ENCODE measurements at regions not wholly inside any gene's neighbourhood (a gene's known extent, or its start where the extent isn't known, plus 50 kb on each side); places are given as distances from the start of the nearest gene placed in this dataset.

DNA sequence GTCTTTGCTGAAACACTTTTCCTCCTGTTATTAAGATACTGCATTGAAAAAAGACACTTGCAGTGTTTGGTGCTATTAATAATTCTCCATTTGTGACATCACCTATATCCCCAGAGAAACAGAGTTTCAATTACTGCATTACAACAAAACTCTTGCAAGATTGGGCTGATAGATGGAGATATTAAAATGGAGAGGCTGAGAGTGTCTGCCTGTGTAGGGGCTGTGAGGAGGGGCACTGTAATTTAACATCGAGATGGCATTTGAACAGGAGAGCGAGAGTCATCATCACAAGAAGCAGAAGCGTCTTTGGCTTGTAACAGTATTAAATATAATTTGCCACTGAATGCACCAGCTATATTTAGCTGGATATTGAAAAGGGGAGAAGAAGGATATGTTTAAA is 316.5 kb downstream of the CDH26 start:
- POLR2A ChIA-PET = no interaction called here
- H3K4me1 ChIP-seq (ENCODE audit: control insufficient read depth, insufficient read depth, low read length) = 0 out of 2 replicates have a peak, but pooled peaks cover 3% of the 10 kb centered on the region
- H3K9me3 ChIP-seq (ENCODE audit: control insufficient read depth, insufficient read depth, low read depth, low read length) = no peaks in the 10 kb centered on the region
- no peak overlapping the region for H3K4me3 ChIP-seq (ENCODE audit: low read depth, low read length)
- CTCF ChIA-PET = interaction anchor here (0.8 to 0.9 kb wide), 2 partner anchors 11 to 12 kb away, joined by 3 to 5 read pairs; no protein-coding TSS in a partner anchor
- TF ChIP-seq ZNF23 (tag by site-specific recombination; IDR thresholded peaks at IDR 0.05; ENCODE audit: borderline replicate concordance) = no peak
- no peak for TF ChIP-seq ZNF155 (tag by site-specific recombination; IDR thresholded peaks at IDR 0.05)
- TF ChIP-seq ZNF707 (tag by site-specific recombination; IDR thresholded peaks at IDR 0.05) = no peak
- TF ChIP-seq ZNF140 (tag by site-specific recombination; IDR thresholded peaks at IDR 0.05) = no peak
- TF ChIP-seq ZNF785 (tag by site-specific recombination; IDR thresholded peaks at IDR 0.05) = no peak
- TF ChIP-seq ZBTB21 (tag by site-specific recombination; IDR thresholded peaks at IDR 0.05) = no peak
- TF ChIP-seq, protein P1, sequence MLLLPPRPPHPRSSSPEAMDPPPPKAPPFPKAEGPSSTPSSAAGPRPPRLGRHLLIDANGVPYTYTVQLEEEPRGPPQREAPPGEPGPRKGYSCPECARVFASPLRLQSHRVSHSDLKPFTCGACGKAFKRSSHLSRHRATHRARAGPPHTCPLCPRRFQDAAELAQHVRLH (tag by site-specific recombination; IDR thresholded peaks at IDR 0.05) = no peak
- H3K27ac ChIP-seq (ENCODE audit: extremely low read depth, low read depth, low read length) = no peak overlapping the region
- H3K36me3 ChIP-seq (ENCODE audit: control insufficient read depth in 2 of 2, insufficient read depth in 1 of 2, low read length in 2 of 2) = no peaks in the 10 kb centered on the region

DNA sequence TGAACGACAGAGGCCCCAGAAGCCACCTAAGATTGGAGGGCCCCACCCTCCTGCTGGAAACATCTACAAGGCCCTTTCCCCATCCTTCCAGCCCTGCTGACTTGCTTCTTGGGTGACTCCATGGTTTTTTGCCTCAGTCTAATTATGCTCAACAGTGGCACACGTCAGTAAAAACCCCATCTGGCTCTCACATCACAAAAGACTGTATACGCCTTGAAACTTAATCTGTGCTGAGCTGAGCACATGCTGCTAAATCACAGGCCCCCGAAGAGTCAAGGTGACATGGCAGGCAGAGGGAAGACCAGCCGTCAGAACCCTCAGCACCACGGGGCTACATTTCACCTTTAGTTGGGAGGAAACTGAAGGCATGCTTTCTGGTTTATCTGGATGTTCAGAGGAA is 323.1 kb downstream of the CDH26 start:
- no peaks in the 10 kb centered on the region; the same call in 1 of the 2 replicates for H3K9me3 ChIP-seq (ENCODE audit: control insufficient read depth, insufficient read depth, low read depth, low read length)
- POLR2A ChIA-PET = no interaction called here
- TF ChIP-seq, protein P2, sequence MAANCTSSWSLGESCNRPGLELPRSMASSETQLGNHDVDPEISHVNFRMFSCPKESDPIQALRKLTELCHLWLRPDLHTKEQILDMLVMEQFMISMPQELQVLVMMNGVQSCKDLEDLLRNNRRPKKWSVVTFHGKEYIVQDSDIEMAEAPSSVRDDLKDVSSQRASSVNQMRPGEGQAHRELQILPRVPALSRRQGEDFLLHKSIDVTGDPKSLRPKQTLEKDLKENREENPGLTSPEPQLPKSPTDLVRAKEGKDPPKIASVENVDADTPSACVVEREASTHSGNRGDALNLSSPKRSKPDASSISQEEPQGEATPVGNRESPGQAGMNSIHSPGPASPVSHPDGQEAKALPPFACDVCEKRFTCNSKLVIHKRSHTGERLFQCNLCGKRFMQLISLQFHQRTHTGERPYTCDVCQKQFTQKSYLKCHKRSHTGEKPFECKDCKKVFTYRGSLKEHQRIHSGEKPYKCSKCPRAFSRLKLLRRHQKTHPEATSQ (tag by site-specific recombination; IDR thresholded peaks at IDR 0.05) = no peak
- TF ChIP-seq ZNF202 (tag by site-specific recombination; IDR thresholded peaks at IDR 0.05; ENCODE audit: borderline replicate concordance) (no peak), ZNF169 (tag by site-specific recombination; IDR thresholded peaks at IDR 0.05) (no peak), RBAK (tag by site-specific recombination; IDR thresholded peaks at IDR 0.05) (no peak), ZNF19 (tag by site-specific recombination; IDR thresholded peaks at IDR 0.05; ENCODE audit: low read depth) (no peak), ZBTB20 (tag by site-specific recombination; IDR thresholded peaks at IDR 0.05) (no peak), ZNF416 (tag by site-specific recombination; IDR thresholded peaks at IDR 0.05) (no peak), ZNF426 (tag by site-specific recombination; IDR thresholded peaks at IDR 0.05) (no peak), ZNF529 (tag by site-specific recombination; IDR thresholded peaks at IDR 0.05; ENCODE audit: insufficient replicate concordance) (no peak), YY1 (tag by site-specific recombination; IDR thresholded peaks at IDR 0.05) (no peak)
- TF ChIP-seq, protein P3, sequence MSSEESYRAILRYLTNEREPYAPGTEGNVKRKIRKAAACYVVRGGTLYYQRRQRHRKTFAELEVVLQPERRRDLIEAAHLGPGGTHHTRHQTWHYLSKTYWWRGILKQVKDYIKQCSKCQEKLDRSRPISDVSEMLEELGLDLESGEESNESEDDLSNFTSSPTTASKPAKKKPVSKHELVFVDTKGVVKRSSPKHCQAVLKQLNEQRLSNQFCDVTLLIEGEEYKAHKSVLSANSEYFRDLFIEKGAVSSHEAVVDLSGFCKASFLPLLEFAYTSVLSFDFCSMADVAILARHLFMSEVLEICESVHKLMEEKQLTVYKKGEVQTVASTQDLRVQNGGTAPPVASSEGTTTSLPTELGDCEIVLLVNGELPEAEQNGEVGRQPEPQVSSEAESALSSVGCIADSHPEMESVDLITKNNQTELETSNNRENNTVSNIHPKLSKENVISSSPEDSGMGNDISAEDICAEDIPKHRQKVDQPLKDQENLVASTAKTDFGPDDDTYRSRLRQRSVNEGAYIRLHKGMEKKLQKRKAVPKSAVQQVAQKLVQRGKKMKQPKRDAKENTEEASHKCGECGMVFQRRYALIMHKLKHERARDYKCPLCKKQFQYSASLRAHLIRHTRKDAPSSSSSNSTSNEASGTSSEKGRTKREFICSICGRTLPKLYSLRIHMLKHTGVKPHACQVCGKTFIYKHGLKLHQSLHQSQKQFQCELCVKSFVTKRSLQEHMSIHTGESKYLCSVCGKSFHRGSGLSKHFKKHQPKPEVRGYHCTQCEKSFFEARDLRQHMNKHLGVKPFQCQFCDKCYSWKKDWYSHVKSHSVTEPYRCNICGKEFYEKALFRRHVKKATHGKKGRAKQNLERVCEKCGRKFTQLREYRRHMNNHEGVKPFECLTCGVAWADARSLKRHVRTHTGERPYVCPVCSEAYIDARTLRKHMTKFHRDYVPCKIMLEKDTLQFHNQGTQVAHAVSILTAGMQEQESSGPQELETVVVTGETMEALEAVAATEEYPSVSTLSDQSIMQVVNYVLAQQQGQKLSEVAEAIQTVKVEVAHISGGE (tag by site-specific recombination; conservative IDR thresholded peaks at IDR 0.05; ENCODE audit: low read depth) = no peak
- TF ChIP-seq, protein P4, sequence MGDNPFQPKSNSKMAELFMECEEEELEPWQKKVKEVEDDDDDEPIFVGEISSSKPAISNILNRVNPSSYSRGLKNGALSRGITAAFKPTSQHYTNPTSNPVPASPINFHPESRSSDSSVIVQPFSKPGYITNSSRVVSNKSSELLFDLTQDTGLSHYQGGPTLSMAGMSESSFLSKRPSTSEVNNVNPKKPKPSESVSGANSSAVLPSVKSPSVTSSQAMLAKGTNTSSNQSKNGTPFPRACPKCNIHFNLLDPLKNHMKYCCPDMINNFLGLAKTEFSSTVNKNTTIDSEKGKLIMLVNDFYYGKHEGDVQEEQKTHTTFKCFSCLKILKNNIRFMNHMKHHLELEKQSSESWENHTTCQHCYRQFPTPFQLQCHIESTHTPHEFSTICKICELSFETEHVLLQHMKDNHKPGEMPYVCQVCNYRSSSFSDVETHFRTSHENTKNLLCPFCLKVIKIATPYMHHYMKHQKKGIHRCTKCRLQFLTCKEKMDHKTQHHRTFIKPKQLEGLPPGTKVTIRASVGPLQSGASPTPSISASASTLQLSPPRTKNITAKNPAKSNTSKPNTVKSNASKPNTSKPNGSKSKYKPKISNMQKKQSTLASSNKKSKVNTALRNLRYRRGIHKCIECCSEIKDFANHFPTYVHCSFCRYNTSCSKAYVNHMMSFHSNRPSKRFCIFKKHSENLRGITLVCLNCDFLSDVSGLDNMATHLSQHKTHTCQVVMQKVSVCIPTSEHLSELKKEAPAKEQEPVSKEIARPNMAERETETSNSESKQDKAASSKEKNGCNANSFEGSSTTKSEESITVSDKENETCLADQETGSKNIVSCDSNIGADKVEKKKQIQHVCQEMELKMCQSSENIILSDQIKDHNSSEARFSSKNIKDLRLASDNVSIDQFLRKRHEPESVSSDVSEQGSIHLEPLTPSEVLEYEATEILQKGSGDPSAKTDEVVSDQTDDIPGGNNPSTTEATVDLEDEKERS (tag by site-specific recombination; IDR thresholded peaks at IDR 0.05) = no peak
- TF ChIP-seq, protein P5, sequence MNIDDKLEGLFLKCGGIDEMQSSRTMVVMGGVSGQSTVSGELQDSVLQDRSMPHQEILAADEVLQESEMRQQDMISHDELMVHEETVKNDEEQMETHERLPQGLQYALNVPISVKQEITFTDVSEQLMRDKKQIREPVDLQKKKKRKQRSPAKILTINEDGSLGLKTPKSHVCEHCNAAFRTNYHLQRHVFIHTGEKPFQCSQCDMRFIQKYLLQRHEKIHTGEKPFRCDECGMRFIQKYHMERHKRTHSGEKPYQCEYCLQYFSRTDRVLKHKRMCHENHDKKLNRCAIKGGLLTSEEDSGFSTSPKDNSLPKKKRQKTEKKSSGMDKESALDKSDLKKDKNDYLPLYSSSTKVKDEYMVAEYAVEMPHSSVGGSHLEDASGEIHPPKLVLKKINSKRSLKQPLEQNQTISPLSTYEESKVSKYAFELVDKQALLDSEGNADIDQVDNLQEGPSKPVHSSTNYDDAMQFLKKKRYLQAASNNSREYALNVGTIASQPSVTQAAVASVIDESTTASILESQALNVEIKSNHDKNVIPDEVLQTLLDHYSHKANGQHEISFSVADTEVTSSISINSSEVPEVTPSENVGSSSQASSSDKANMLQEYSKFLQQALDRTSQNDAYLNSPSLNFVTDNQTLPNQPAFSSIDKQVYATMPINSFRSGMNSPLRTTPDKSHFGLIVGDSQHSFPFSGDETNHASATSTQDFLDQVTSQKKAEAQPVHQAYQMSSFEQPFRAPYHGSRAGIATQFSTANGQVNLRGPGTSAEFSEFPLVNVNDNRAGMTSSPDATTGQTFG (tag by site-specific recombination; IDR thresholded peaks at IDR 0.05; ENCODE audit: borderline replicate concordance) = no peak
- TF ChIP-seq, protein P6, sequence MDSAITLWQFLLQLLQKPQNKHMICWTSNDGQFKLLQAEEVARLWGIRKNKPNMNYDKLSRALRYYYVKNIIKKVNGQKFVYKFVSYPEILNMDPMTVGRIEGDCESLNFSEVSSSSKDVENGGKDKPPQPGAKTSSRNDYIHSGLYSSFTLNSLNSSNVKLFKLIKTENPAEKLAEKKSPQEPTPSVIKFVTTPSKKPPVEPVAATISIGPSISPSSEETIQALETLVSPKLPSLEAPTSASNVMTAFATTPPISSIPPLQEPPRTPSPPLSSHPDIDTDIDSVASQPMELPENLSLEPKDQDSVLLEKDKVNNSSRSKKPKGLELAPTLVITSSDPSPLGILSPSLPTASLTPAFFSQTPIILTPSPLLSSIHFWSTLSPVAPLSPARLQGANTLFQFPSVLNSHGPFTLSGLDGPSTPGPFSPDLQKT (IDR thresholded peaks at IDR 0.05; ENCODE audit: borderline replicate concordance, low read depth, low read length) = no peak
- TF ChIP-seq, protein P7, sequence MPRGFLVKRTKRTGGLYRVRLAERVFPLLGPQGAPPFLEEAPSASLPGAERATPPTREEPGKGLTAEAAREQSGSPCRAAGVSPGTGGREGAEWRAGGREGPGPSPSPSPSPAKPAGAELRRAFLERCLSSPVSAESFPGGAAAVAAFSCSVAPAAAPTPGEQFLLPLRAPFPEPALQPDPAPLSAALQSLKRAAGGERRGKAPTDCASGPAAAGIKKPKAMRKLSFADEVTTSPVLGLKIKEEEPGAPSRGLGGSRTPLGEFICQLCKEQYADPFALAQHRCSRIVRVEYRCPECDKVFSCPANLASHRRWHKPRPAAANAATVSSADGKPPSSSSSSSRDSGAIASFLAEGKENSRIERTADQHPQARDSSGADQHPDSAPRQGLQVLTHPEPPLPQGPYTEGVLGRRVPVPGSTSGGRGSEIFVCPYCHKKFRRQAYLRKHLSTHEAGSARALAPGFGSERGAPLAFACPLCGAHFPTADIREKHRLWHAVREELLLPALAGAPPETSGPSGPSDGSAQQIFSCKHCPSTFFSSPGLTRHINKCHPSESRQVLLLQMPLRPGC (tag by site-specific recombination; IDR thresholded peaks at IDR 0.05) = no peak

More for the DNA sequence above, 323.1 kb downstream of the CDH26 start:
- Histone ChIP-seq H3K36me3 (ENCODE audit: control insufficient read depth in 2 of 2, insufficient read depth in 1 of 2, low read length in 2 of 2) (no peaks in the 10 kb centered on the region), H3K4me3 (ENCODE audit: low read depth, low read length) (no peak overlapping the region), H3K4me1 (ENCODE audit: control insufficient read depth, insufficient read depth, low read length) (no peaks in the 10 kb centered on the region), H3K27ac (ENCODE audit: extremely low read depth, low read depth, low read length) (no peak overlapping the region)
- CTCF ChIA-PET = no interaction called here

Measured in HEK293 (cell line).